CD1c-positive myeloid dendritic cell (primary cell): ENCODE measurements at regions not wholly inside any gene's neighbourhood (a gene's known extent, or its start where the extent isn't known, plus 50 kb on each side); places are given as distances from the start of the nearest gene placed in this dataset.

Experiments used
- DNase-seq: peaks from one replicate; pipeline ENCODE4 v3.0.0-alpha.2; 2016; ENCODE audit errors: extremely low spot score

- DNase-seq, result no peak
These were observed 57.8 kb upstream of the TARBP1 start for GRCh38 chr1:234536741-234537140.

GRCh38 chr1:234535763-234536515, 57.0 kb upstream of the TARBP1 start:
- no peak for DNase-seq

GRCh38 chr1:234535218-234535617, 56.2 kb upstream of the TARBP1 start:
- DNase-seq, result no peak

GRCh38 chr1:234533975-234534876, 55.2 kb upstream of the TARBP1 start:
- DNase-seq, result no peak

- peak; percentile 56 for DNase-seq
These were observed 54.3 kb upstream of the TARBP1 start for GRCh38 chr1:234533034-234533891.

GRCh38 chr1:234532503-234532922, 53.5 kb upstream of the TARBP1 start:
- DNase-seq, result peak; percentile 88

- no peak for DNase-seq
These were observed 52.2 kb upstream of the TARBP1 start for GRCh38 chr1:234531151-234531635.

GRCh38 chr1:234530672-234531071, 51.7 kb upstream of the TARBP1 start:
- no peak for DNase-seq

- no peak for DNase-seq
These were observed 50.9 kb upstream of the TARBP1 start for GRCh38 chr1:234529950-234530237.

- DNase-seq, result peak; percentile 55
These were observed 50.3 kb upstream of the TARBP1 start for GRCh38 chr1:234529095-234529949.
